HG03565 (cell line): ENCODE measurements at regions not wholly inside any gene's neighbourhood (a gene's known extent, or its start where the extent isn't known, plus 50 kb on each side); places are given as distances from the start of the nearest gene placed in this dataset.

ENCODE experiments used
- ATAC-seq: cut with Tn5 transposase; IDR thresholded peaks from one replicate; pipeline ENCODE4 v1.9.1; 2021; ENCODE audit warnings: mild to moderate bottlenecking, moderate library complexity; ENCODE audit not compliant: unreplicated experiment

GRCh38 chr2:217258170-217258569, 398.3 kb upstream of the TNP1 start:
- no peak for ATAC-seq

GRCh38 chr2:217256251-217256650, 396.4 kb upstream of the TNP1 start:
- no peak for ATAC-seq

- ATAC-seq = no peak
These were observed 394.2 kb upstream of the TNP1 start for GRCh38 chr2:217254111-217254510.

GRCh38 chr2:217252181-217252580, 392.3 kb upstream of the TNP1 start:
- no peak for ATAC-seq

- no peak for ATAC-seq
These were observed 390.2 kb upstream of the TNP1 start for GRCh38 chr2:217250013-217250524.

GRCh38 chr2:217249121-217250012, 389.5 kb upstream of the TNP1 start:
- ATAC-seq = no peak

GRCh38 chr2:217248312-217248935, 388.6 kb upstream of the TNP1 start:
- peak; percentile 94 for ATAC-seq

GRCh38 chr2:217247476-217247875, 387.6 kb upstream of the TNP1 start:
- no peak for ATAC-seq

- no peak for ATAC-seq
These were observed 386.2 kb upstream of the TNP1 start for GRCh38 chr2:217246108-217246507.

GRCh38 chr2:217244815-217245214, 385.0 kb upstream of the TNP1 start:
- no peak for ATAC-seq

GRCh38 chr2:217242947-217243346, 383.1 kb upstream of the TNP1 start:
- no peak for ATAC-seq

GRCh38 chr2:217231724-217232123, 371.9 kb upstream of the TNP1 start:
- ATAC-seq = no peak

GRCh38 chr2:217231212-217231611, 371.3 kb upstream of the TNP1 start:
- ATAC-seq = no peak

GRCh38 chr2:217228732-217229131, 368.9 kb upstream of the TNP1 start:
- no peak for ATAC-seq

GRCh38 chr2:217227794-217228193, 367.9 kb upstream of the TNP1 start:
- ATAC-seq = no peak

GRCh38 chr2:217225596-217225995, 365.7 kb upstream of the TNP1 start:
- no peak for ATAC-seq

- ATAC-seq = peak; percentile 63
These were observed 363.5 kb upstream of the TNP1 start for GRCh38 chr2:217223222-217223930.

- ATAC-seq = peak; percentile 23
These were observed 362.5 kb upstream of the TNP1 start for GRCh38 chr2:217222309-217222910.

- no peak for ATAC-seq
These were observed 360.6 kb upstream of the TNP1 start for GRCh38 chr2:217220228-217221013.

- no peak for ATAC-seq
These were observed 359.3 kb upstream of the TNP1 start for GRCh38 chr2:217219164-217219520.
